PFSK-1 (cell line): ENCODE measurements at regions not wholly inside any gene's neighbourhood (a gene's known extent, or its start where the extent isn't known, plus 50 kb on each side); places are given as distances from the start of the nearest gene placed in this dataset.

ENCODE experiments used
- FOXP2 ChIP-seq: optimal IDR thresholded peaks from 2 replicates; pipeline ENCODE3; 2011; ENCODE audit warnings: borderline replicate concordance, control low read depth, inconsistent platforms; ENCODE audit not compliant: insufficient read depth; ENCODE audit errors: extremely low read length, extremely low read depth
- POLR2AphosphoS5 ChIP-seq: IDR thresholded peaks from 2 replicates; pipeline ENCODE4 v1.6.1; 2012; ENCODE audit warnings: low read depth, mild to moderate bottlenecking, control low read depth, low read length, moderate library complexity
- TAF1 ChIP-seq: IDR thresholded peaks from 2 replicates; pipeline ENCODE4 v1.6.1; 2012; ENCODE audit warnings: low read length, control low read depth, borderline replicate concordance; ENCODE audit not compliant: insufficient read depth
- TF ChIP-seq, protein P1 (sequence below), 2 experiments: IDR thresholded peaks; 2 replicates each; pipeline versions ENCODE4 v1.6.1 to v1.8.0; 2011 to 2012; ENCODE audit warnings: low read depth in 2 of 2, low read length in 2 of 2, control low read depth in 1 of 2, inconsistent platforms in 1 of 2, mild to moderate bottlenecking in 1 of 2, moderate library complexity in 1 of 2; ENCODE audit not compliant: insufficient read depth in 1 of 2

DNA sequence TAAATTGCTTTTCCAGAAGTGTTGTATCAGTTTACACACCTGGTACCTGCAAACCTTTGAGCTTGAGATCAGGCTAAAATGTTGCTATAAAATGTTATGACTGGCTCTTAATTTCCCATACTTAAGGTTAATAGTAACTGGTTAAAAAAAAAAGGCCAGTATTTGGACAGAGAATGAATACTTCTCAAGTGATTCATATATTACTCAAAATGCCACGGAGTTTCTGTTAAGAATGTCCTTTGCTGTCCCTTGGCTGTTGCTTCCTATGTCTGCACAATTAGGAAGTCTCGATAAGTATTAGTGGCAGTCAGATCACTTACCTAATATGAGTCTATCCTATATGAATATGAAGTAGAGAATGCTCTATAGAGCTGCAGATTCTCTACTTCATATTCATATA lies 232.2 kb upstream of the IGFBP7 start:
- TF ChIP-seq, protein P1, sequence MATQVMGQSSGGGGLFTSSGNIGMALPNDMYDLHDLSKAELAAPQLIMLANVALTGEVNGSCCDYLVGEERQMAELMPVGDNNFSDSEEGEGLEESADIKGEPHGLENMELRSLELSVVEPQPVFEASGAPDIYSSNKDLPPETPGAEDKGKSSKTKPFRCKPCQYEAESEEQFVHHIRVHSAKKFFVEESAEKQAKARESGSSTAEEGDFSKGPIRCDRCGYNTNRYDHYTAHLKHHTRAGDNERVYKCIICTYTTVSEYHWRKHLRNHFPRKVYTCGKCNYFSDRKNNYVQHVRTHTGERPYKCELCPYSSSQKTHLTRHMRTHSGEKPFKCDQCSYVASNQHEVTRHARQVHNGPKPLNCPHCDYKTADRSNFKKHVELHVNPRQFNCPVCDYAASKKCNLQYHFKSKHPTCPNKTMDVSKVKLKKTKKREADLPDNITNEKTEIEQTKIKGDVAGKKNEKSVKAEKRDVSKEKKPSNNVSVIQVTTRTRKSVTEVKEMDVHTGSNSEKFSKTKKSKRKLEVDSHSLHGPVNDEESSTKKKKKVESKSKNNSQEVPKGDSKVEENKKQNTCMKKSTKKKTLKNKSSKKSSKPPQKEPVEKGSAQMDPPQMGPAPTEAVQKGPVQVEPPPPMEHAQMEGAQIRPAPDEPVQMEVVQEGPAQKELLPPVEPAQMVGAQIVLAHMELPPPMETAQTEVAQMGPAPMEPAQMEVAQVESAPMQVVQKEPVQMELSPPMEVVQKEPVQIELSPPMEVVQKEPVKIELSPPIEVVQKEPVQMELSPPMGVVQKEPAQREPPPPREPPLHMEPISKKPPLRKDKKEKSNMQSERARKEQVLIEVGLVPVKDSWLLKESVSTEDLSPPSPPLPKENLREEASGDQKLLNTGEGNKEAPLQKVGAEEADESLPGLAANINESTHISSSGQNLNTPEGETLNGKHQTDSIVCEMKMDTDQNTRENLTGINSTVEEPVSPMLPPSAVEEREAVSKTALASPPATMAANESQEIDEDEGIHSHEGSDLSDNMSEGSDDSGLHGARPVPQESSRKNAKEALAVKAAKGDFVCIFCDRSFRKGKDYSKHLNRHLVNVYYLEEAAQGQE (IDR thresholded peaks at IDR 0.05; ENCODE audit: insufficient read depth in 1 of 2, low read depth in 2 of 2, low read length in 2 of 2), result no peak
- TF ChIP-seq POLR2AphosphoS5 (no peak), FOXP2 (no peak), TAF1 (no peak)
